ENCODE measurements at regions not wholly inside any gene's neighbourhood (a gene's known extent, or its start where the extent isn't known, plus 50 kb on each side); places are given as distances from the start of the nearest gene placed in this dataset.

- TF ChIP-seq NCOR1 (IDR thresholded peaks at IDR 0.05; ENCODE audit: borderline replicate concordance, low read length) (no peak), DDIT3 (CRISPR knock-in tag; IDR thresholded peaks at IDR 0.05) (no peak), ARID2 (CRISPR knock-in tag; IDR thresholded peaks at IDR 0.05; ENCODE audit: borderline replicate concordance) (peak; percentile 46; the same call in 1 of the 2 replicates), FOXM1 (CRISPR knock-in tag; IDR thresholded peaks at IDR 0.05) (no peak), ZBTB40 (IDR thresholded peaks at IDR 0.05) (no peak), ZBTB40 (CRISPR knock-in tag; IDR thresholded peaks at IDR 0.05) (no peak; the same call in 1 of the 2 replicates), ZNF280B (CRISPR knock-in tag; IDR thresholded peaks at IDR 0.05; ENCODE audit: borderline replicate concordance) (no peak; the same call in 1 of the 2 replicates), CEBPZ (IDR thresholded peaks at IDR 0.05; ENCODE audit: low read length) (no peak)
Measured at GRCh38 chr17:77374170-77374936, 233.6 kb downstream of the SEC14L1 start (continued).

Data from HepG2 (cell line).